SK-N-SH treated with all-trans-retinoic acid at 6 μM for 48 hours (cell line): ENCODE measurements at regions not wholly inside any gene's neighbourhood (a gene's known extent, or its start where the extent isn't known, plus 50 kb on each side); places are given as distances from the start of the nearest gene placed in this dataset.

Source experiments
- ATAC-seq: fragments of 200-7000 bp; cut with Tn5 transposase; 3 replicates; pipeline ENCODE4 v1.9.1; 2020; ENCODE audit warnings: mild to moderate bottlenecking, moderate library complexity
- ARNTL ChIP-seq: fragments of 450-650 bp; formaldehyde crosslinking; IDR thresholded peaks from 2 replicates; pipeline ENCODE4 v1.5.0; 2020; ENCODE audit warnings: low read depth, mild to moderate bottlenecking, moderate library complexity, borderline replicate concordance
- BACH2 ChIP-seq: fragments of 250-450 bp; sonication (Bioruptor Pico); IDR thresholded peaks from 2 replicates; pipeline ENCODE4 v1.9.0; 2021; ENCODE audit warnings: mild to moderate bottlenecking, borderline replicate concordance
- CSDC2 ChIP-seq: fragments of 250-450 bp; sonication (Bioruptor Pico); IDR thresholded peaks from 2 replicates; pipeline ENCODE4 v1.5.0; 2020; ENCODE audit warnings: mild to moderate bottlenecking, moderate library complexity
- ESRRG ChIP-seq: fragments of 250-450 bp; sonication (Bioruptor Pico); IDR thresholded peaks from 2 replicates; pipeline ENCODE4 v1.6.1; 2021; ENCODE audit warnings: mild to moderate bottlenecking
- GLIS3 ChIP-seq: fragments of 250-450 bp; sonication (Bioruptor Pico); IDR thresholded peaks from 2 replicates; pipeline ENCODE4 v1.5.0; 2020; ENCODE audit warnings: mild to moderate bottlenecking, moderate library complexity
- ISL1 ChIP-seq: fragments of 250-450 bp; sonication (Bioruptor Pico); IDR thresholded peaks from 2 replicates; pipeline ENCODE4 v2.1.2; 2022; ENCODE audit warnings: mild to moderate bottlenecking, moderate library complexity
- OSR1 ChIP-seq: fragments of 250-450 bp; sonication (Bioruptor Pico); IDR thresholded peaks from 2 replicates; pipeline ENCODE4 v1.8.0; 2022; ENCODE audit warnings: moderate library complexity, mild to moderate bottlenecking, inconsistent platforms
- PPARA ChIP-seq: fragments of 250-450 bp; sonication (Bioruptor Pico); IDR thresholded peaks from 2 replicates; pipeline ENCODE4 v1.5.0; 2020; ENCODE audit warnings: mild to moderate bottlenecking, borderline replicate concordance
- RARB ChIP-seq: fragments of 250-450 bp; sonication (Bioruptor Pico); IDR thresholded peaks from 2 replicates; pipeline ENCODE4 v1.8.0; 2021; ENCODE audit warnings: mild to moderate bottlenecking, moderate library complexity
- SNAI2 ChIP-seq: fragments of 250-450 bp; sonication (Bioruptor Pico); IDR thresholded peaks from 2 replicates; pipeline ENCODE4 v1.5.0; 2020; ENCODE audit warnings: mild to moderate bottlenecking, moderate library complexity
- TCF4 ChIP-seq: fragments of 250-450 bp; sonication (Bioruptor Pico); IDR thresholded peaks from 2 replicates; pipeline ENCODE4 v1.8.0; 2021; ENCODE audit warnings: mild to moderate bottlenecking, moderate library complexity, borderline replicate concordance
- TOX ChIP-seq: fragments of 250-450 bp; sonication (Bioruptor Pico); IDR thresholded peaks from 2 replicates; pipeline ENCODE4 v1.8.0; 2021; ENCODE audit warnings: mild to moderate bottlenecking, moderate library complexity, borderline replicate concordance
- ZC3H10 ChIP-seq: fragments of 250-450 bp; sonication (Bioruptor Pico); IDR thresholded peaks from 2 replicates; pipeline ENCODE4 v1.5.1; 2021; ENCODE audit warnings: mild to moderate bottlenecking, moderate library complexity
- ZFP30 ChIP-seq: fragments of 450-650 bp; formaldehyde crosslinking; IDR thresholded peaks from 2 replicates; pipeline ENCODE4 v1.5.0; 2022; ENCODE audit warnings: mild to moderate bottlenecking, moderate library complexity
- ZNF565 ChIP-seq: fragments of 450-650 bp; formaldehyde crosslinking; conservative IDR thresholded peaks from 2 replicates; pipeline ENCODE4 v1.5.0; 2020; ENCODE audit warnings: low read depth, mild to moderate bottlenecking, moderate library complexity
- ZNF70 ChIP-seq: fragments of 450-650 bp; formaldehyde crosslinking; IDR thresholded peaks from 2 replicates; pipeline ENCODE4 v1.5.0; 2020; ENCODE audit warnings: mild to moderate bottlenecking, moderate library complexity
- ZNF8 ChIP-seq: fragments of 450-650 bp; formaldehyde crosslinking; IDR thresholded peaks from 2 replicates; pipeline ENCODE4 v1.5.0; 2020; ENCODE audit warnings: mild to moderate bottlenecking, moderate library complexity
- TF ChIP-seq, protein P1 (sequence below): fragments of 250-450 bp; sonication (Bioruptor Pico); IDR thresholded peaks from 2 replicates; pipeline ENCODE4 v1.5.1; 2021; ENCODE audit warnings: mild to moderate bottlenecking, moderate library complexity
- TF ChIP-seq, protein P2 (sequence below): fragments of 250-450 bp; sonication (Bioruptor Pico); IDR thresholded peaks from 2 replicates; pipeline ENCODE4 v1.8.0; 2020; ENCODE audit warnings: mild to moderate bottlenecking, moderate library complexity, borderline replicate concordance
- TF ChIP-seq, protein P3 (sequence below): fragments of 250-450 bp; sonication (Bioruptor Pico); IDR thresholded peaks from 2 replicates; pipeline ENCODE4 v1.5.1; 2020; ENCODE audit warnings: low read depth, mild to moderate bottlenecking, moderate library complexity
- TF ChIP-seq, protein P4 (sequence below): fragments of 250-450 bp; sonication (Bioruptor Pico); IDR thresholded peaks from 2 replicates; pipeline ENCODE4 v1.8.0; 2021; ENCODE audit warnings: low read depth, mild to moderate bottlenecking, moderate library complexity, borderline replicate concordance
- TF ChIP-seq, protein P5 (sequence below): fragments of 250-450 bp; sonication (Bioruptor Pico); IDR thresholded peaks from 2 replicates; pipeline ENCODE4 v1.5.0; 2020; ENCODE audit warnings: mild to moderate bottlenecking, moderate library complexity

GRCh38 chr11:114890038-114890437, 211.7 kb downstream of the NXPE2 start (continued):
- TF ChIP-seq ZNF565 (CRISPR knock-in tag) (no peak), ARNTL (no peak), ZFP30 (CRISPR knock-in tag) (no peak)

GRCh38 chr11:114891911-114892310, 213.6 kb downstream of the NXPE2 start:
- TF ChIP-seq OSR1 (no peak), PPARA (CRISPR knock-in tag) (no peak), ARNTL (no peak), ZNF8 (CRISPR knock-in tag) (no peak), TCF4 (no peak), TOX (CRISPR knock-in tag) (no peak), ZC3H10 (CRISPR knock-in tag) (no peak), ESRRG (CRISPR knock-in tag) (no peak), BACH2 (no peak)
- TF ChIP-seq, protein P1, sequence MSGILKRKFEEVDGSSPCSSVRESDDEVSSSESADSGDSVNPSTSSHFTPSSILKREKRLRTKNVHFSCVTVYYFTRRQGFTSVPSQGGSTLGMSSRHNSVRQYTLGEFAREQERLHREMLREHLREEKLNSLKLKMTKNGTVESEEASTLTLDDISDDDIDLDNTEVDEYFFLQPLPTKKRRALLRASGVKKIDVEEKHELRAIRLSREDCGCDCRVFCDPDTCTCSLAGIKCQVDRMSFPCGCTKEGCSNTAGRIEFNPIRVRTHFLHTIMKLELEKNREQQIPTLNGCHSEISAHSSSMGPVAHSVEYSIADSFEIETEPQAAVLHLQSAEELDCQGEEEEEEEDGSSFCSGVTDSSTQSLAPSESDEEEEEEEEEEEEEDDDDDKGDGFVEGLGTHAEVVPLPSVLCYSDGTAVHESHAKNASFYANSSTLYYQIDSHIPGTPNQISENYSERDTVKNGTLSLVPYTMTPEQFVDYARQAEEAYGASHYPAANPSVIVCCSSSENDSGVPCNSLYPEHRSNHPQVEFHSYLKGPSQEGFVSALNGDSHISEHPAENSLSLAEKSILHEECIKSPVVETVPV: no peak
- TF ChIP-seq, protein P2, sequence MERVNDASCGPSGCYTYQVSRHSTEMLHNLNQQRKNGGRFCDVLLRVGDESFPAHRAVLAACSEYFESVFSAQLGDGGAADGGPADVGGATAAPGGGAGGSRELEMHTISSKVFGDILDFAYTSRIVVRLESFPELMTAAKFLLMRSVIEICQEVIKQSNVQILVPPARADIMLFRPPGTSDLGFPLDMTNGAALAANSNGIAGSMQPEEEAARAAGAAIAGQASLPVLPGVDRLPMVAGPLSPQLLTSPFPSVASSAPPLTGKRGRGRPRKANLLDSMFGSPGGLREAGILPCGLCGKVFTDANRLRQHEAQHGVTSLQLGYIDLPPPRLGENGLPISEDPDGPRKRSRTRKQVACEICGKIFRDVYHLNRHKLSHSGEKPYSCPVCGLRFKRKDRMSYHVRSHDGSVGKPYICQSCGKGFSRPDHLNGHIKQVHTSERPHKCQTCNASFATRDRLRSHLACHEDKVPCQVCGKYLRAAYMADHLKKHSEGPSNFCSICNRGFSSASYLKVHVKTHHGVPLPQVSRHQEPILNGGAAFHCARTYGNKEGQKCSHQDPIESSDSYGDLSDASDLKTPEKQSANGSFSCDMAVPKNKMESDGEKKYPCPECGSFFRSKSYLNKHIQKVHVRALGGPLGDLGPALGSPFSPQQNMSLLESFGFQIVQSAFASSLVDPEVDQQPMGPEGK: no peak
- TF ChIP-seq, protein P3, sequence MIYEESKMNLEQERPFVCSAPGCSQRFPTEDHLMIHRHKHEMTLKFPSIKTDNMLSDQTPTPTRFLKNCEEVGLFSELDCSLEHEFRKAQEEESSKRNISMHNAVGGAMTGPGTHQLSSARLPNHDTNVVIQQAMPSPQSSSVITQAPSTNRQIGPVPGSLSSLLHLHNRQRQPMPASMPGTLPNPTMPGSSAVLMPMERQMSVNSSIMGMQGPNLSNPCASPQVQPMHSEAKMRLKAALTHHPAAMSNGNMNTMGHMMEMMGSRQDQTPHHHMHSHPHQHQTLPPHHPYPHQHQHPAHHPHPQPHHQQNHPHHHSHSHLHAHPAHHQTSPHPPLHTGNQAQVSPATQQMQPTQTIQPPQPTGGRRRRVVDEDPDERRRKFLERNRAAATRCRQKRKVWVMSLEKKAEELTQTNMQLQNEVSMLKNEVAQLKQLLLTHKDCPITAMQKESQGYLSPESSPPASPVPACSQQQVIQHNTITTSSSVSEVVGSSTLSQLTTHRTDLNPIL (CRISPR knock-in tag): no peak
- no peak for ATAC-seq

- no peak for ATAC-seq
Observed at GRCh38 chr11:114892381-114893197, 214.3 kb downstream of the NXPE2 start.

DNA sequence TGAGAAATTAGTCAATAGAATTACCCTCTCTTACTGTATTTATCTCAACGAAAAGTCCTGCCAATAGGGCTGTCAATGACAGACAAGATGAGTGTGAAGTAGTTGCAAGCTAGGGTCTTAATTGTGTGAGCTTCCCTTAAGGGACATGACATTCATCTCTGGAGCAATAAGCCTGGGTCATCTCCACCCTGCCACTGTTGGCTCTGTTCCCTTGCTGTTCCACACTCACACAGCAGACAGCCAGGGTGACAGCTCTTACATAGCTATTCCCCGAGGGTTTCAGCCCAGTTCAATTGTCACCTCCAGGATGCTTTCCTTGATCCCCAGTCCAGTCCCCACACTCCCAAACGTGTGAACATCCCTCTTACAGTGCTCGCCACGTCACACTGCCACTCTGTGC, 215.0 kb downstream of the NXPE2 start:
- no peak for ATAC-seq
- TF ChIP-seq ZC3H10 (CRISPR knock-in tag): no peak
- TF ChIP-seq ARNTL: no peak
- TF ChIP-seq TOX (CRISPR knock-in tag): no peak
- TF ChIP-seq, protein P4, sequence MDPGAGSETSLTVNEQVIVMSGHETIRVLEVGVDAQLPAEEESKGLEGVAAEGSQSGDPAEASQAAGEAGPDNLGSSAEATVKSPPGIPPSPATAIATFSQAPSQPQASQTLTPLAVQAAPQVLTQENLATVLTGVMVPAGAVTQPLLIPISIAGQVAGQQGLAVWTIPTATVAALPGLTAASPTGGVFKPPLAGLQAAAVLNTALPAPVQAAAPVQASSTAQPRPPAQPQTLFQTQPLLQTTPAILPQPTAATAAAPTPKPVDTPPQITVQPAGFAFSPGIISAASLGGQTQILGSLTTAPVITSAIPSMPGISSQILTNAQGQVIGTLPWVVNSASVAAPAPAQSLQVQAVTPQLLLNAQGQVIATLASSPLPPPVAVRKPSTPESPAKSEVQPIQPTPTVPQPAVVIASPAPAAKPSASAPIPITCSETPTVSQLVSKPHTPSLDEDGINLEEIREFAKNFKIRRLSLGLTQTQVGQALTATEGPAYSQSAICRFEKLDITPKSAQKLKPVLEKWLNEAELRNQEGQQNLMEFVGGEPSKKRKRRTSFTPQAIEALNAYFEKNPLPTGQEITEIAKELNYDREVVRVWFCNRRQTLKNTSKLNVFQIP (CRISPR knock-in tag): no peak
- TF ChIP-seq, protein P1: no peak
- no peak for TF ChIP-seq ZFP30 (CRISPR knock-in tag)
- TF ChIP-seq, protein P5, sequence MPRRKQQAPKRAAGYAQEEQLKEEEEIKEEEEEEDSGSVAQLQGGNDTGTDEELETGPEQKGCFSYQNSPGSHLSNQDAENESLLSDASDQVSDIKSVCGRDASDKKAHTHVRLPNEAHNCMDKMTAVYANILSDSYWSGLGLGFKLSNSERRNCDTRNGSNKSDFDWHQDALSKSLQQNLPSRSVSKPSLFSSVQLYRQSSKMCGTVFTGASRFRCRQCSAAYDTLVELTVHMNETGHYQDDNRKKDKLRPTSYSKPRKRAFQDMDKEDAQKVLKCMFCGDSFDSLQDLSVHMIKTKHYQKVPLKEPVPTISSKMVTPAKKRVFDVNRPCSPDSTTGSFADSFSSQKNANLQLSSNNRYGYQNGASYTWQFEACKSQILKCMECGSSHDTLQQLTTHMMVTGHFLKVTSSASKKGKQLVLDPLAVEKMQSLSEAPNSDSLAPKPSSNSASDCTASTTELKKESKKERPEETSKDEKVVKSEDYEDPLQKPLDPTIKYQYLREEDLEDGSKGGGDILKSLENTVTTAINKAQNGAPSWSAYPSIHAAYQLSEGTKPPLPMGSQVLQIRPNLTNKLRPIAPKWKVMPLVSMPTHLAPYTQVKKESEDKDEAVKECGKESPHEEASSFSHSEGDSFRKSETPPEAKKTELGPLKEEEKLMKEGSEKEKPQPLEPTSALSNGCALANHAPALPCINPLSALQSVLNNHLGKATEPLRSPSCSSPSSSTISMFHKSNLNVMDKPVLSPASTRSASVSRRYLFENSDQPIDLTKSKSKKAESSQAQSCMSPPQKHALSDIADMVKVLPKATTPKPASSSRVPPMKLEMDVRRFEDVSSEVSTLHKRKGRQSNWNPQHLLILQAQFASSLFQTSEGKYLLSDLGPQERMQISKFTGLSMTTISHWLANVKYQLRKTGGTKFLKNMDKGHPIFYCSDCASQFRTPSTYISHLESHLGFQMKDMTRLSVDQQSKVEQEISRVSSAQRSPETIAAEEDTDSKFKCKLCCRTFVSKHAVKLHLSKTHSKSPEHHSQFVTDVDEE (CRISPR knock-in tag): no peak
- TF ChIP-seq ZNF8 (CRISPR knock-in tag): no peak
- TF ChIP-seq SNAI2 (CRISPR knock-in tag): no peak
- TF ChIP-seq ISL1 (CRISPR knock-in tag): no peak
- no peak for TF ChIP-seq ESRRG (CRISPR knock-in tag)
- TF ChIP-seq GLIS3 (CRISPR knock-in tag): no peak
- TF ChIP-seq CSDC2: no peak

More at GRCh38 chr11:114892381-114893197, 214.3 kb downstream of the NXPE2 start:
- no peak for TF ChIP-seq CSDC2
- no peak for TF ChIP-seq OSR1
- no peak for TF ChIP-seq RARB
- no peak for TF ChIP-seq ZNF70 (CRISPR knock-in tag)
- TF ChIP-seq ZFP30 (CRISPR knock-in tag): no peak
- no peak for TF ChIP-seq BACH2
- no peak for TF ChIP-seq TCF4
- TF ChIP-seq GLIS3 (CRISPR knock-in tag): no peak
- no peak for TF ChIP-seq SNAI2 (CRISPR knock-in tag)
